ENCODE measurements at regions not wholly inside any gene's neighbourhood (a gene's known extent, or its start where the extent isn't known, plus 50 kb on each side); places are given as distances from the start of the nearest gene placed in this dataset.

- Histone ChIP-seq H3K27ac (replicated peaks) (no peak overlapping the region), H3K27me3 (ENCODE audit: insufficient read depth, poor library complexity, severe bottlenecking) (no peaks in the 10 kb centered on the region), H3K4me3 (replicated peaks; ENCODE audit: insufficient read depth, low read length) (no peak overlapping the region)
- no peak for DNase-seq (ENCODE audit: low read depth in 1 of 2, low spot score in 1 of 2)
- TF ChIP-seq GABPA (IDR thresholded peaks at IDR 0.05; ENCODE audit: low read depth) (no peak), POLR2AphosphoS5 (IDR thresholded peaks at IDR 0.05; ENCODE audit: low read depth) (no peak), SPI1 (IDR thresholded peaks at IDR 0.05; ENCODE audit: borderline replicate concordance, low read depth) (no peak)
- TF ChIP-seq, protein P1, sequence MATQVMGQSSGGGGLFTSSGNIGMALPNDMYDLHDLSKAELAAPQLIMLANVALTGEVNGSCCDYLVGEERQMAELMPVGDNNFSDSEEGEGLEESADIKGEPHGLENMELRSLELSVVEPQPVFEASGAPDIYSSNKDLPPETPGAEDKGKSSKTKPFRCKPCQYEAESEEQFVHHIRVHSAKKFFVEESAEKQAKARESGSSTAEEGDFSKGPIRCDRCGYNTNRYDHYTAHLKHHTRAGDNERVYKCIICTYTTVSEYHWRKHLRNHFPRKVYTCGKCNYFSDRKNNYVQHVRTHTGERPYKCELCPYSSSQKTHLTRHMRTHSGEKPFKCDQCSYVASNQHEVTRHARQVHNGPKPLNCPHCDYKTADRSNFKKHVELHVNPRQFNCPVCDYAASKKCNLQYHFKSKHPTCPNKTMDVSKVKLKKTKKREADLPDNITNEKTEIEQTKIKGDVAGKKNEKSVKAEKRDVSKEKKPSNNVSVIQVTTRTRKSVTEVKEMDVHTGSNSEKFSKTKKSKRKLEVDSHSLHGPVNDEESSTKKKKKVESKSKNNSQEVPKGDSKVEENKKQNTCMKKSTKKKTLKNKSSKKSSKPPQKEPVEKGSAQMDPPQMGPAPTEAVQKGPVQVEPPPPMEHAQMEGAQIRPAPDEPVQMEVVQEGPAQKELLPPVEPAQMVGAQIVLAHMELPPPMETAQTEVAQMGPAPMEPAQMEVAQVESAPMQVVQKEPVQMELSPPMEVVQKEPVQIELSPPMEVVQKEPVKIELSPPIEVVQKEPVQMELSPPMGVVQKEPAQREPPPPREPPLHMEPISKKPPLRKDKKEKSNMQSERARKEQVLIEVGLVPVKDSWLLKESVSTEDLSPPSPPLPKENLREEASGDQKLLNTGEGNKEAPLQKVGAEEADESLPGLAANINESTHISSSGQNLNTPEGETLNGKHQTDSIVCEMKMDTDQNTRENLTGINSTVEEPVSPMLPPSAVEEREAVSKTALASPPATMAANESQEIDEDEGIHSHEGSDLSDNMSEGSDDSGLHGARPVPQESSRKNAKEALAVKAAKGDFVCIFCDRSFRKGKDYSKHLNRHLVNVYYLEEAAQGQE (IDR thresholded peaks at IDR 0.05; ENCODE audit: insufficient replicate concordance, low read depth) = no peak
- TF ChIP-seq, protein P2, sequence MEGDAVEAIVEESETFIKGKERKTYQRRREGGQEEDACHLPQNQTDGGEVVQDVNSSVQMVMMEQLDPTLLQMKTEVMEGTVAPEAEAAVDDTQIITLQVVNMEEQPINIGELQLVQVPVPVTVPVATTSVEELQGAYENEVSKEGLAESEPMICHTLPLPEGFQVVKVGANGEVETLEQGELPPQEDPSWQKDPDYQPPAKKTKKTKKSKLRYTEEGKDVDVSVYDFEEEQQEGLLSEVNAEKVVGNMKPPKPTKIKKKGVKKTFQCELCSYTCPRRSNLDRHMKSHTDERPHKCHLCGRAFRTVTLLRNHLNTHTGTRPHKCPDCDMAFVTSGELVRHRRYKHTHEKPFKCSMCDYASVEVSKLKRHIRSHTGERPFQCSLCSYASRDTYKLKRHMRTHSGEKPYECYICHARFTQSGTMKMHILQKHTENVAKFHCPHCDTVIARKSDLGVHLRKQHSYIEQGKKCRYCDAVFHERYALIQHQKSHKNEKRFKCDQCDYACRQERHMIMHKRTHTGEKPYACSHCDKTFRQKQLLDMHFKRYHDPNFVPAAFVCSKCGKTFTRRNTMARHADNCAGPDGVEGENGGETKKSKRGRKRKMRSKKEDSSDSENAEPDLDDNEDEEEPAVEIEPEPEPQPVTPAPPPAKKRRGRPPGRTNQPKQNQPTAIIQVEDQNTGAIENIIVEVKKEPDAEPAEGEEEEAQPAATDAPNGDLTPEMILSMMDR (IDR thresholded peaks at IDR 0.05; ENCODE audit: insufficient read depth, low read length) = no peak
Observed at GRCh38 chr5:23864786-23865185, 357.4 kb downstream of the PRDM9 start.

- Histone ChIP-seq H3K4me3 (replicated peaks; ENCODE audit: insufficient read depth, low read length) (no peak overlapping the region), H3K27ac (replicated peaks) (no peak overlapping the region), H3K27me3 (ENCODE audit: insufficient read depth, poor library complexity, severe bottlenecking) (no peaks in the 10 kb centered on the region)
- DNase-seq (ENCODE audit: low read depth in 1 of 2, low spot score in 1 of 2) = no peak
- TF ChIP-seq, protein P1 (IDR thresholded peaks at IDR 0.05; ENCODE audit: insufficient replicate concordance, low read depth) = no peak
- TF ChIP-seq, protein P2 (IDR thresholded peaks at IDR 0.05; ENCODE audit: insufficient read depth, low read length) = no peak
- no peak for TF ChIP-seq SPI1 (IDR thresholded peaks at IDR 0.05; ENCODE audit: borderline replicate concordance, low read depth)
Observed at GRCh38 chr5:23877847-23878246, 370.4 kb downstream of the PRDM9 start.

- DNase-seq (ENCODE audit: low read depth in 1 of 2, low spot score in 1 of 2) = no peak
- no peak overlapping the region for H3K27ac ChIP-seq (replicated peaks)
- no peaks in the 10 kb centered on the region for H3K27me3 ChIP-seq (ENCODE audit: insufficient read depth, poor library complexity, severe bottlenecking)
- H3K4me3 ChIP-seq (replicated peaks; ENCODE audit: insufficient read depth, low read length) = no peak overlapping the region
- TF ChIP-seq POLR2AphosphoS5 (IDR thresholded peaks at IDR 0.05; ENCODE audit: low read depth) (no peak), SPI1 (IDR thresholded peaks at IDR 0.05; ENCODE audit: borderline replicate concordance, low read depth) (no peak), GABPA (IDR thresholded peaks at IDR 0.05; ENCODE audit: low read depth) (no peak)
- TF ChIP-seq, protein P2 (IDR thresholded peaks at IDR 0.05; ENCODE audit: insufficient read depth, low read length) = no peak
- TF ChIP-seq, protein P1 (IDR thresholded peaks at IDR 0.05; ENCODE audit: insufficient replicate concordance, low read depth) = no peak
Observed at GRCh38 chr5:23884405-23885031, 377.1 kb downstream of the PRDM9 start.

Measured in HL-60 (cell line).